ENCODE measurements at regions not wholly inside any gene's neighbourhood (a gene's known extent, or its start where the extent isn't known, plus 50 kb on each side); places are given as distances from the start of the nearest gene placed in this dataset.

DNA sequence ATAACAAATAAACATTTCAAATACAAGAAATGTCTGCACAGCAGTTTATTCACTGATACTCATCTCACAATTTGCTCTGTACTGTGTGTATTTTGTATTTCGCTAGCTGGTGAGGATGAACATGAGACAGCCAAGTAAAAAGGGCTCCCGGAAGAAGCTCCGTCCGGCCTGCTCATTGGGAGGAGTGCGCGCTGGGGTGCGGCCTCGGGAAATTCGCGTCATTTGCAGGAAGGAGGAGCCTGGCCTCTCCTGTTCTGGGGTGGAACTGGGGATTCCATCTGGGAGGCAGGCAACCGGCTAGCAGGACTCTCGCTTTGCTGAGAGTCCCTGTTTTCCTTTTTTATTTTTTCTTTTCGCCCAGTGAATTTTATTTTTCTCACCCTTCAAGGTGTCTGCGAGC is 368.4 kb upstream of the TMEM132C start:
- Histone ChIP-seq H3K36me3 (ENCODE audit: control insufficient read depth, insufficient read depth, low read length) (no peaks in the 10 kb centered on the region), H3K27me3 (replicated peaks; ENCODE audit: control insufficient read depth, insufficient read depth, low read length) (no peaks in the 10 kb centered on the region), H3K4me3 (replicated peaks; ENCODE audit: low read depth, low read length) (no peak overlapping the region)
- TF ChIP-seq, protein P1, sequence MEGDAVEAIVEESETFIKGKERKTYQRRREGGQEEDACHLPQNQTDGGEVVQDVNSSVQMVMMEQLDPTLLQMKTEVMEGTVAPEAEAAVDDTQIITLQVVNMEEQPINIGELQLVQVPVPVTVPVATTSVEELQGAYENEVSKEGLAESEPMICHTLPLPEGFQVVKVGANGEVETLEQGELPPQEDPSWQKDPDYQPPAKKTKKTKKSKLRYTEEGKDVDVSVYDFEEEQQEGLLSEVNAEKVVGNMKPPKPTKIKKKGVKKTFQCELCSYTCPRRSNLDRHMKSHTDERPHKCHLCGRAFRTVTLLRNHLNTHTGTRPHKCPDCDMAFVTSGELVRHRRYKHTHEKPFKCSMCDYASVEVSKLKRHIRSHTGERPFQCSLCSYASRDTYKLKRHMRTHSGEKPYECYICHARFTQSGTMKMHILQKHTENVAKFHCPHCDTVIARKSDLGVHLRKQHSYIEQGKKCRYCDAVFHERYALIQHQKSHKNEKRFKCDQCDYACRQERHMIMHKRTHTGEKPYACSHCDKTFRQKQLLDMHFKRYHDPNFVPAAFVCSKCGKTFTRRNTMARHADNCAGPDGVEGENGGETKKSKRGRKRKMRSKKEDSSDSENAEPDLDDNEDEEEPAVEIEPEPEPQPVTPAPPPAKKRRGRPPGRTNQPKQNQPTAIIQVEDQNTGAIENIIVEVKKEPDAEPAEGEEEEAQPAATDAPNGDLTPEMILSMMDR (IDR thresholded peaks at IDR 0.05; ENCODE audit: insufficient read depth, low read length, poor library complexity, severe bottlenecking): no peak
- DNase-seq (ENCODE audit: extremely low read depth, insufficient read length): no peak

DNA sequence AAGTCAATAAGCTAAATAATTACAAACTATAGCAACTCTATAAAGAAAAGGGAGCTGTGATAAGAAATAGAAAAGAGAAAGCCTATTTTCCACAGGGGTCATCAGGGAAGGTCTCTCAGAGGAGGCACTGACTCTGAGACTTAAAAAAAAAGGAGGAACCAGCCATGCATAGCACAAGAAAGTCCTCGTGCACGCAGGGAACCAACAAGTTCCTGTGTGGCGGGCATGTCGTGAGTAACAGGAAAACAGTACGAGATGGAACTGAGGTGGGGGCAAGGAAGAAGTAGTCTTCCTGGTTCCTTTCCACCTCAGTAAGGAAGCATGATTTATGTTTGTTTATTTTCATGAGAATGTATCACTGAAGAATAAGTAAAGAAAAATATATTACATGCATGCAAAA is 367.0 kb upstream of the TMEM132C start:
- TF ChIP-seq, protein P1 (IDR thresholded peaks at IDR 0.05; ENCODE audit: insufficient read depth, low read length, poor library complexity, severe bottlenecking): no peak
- H3K36me3 ChIP-seq (ENCODE audit: control insufficient read depth, insufficient read depth, low read length): no peaks in the 10 kb centered on the region
- no peak for DNase-seq (ENCODE audit: extremely low read depth, insufficient read length)
- H3K27me3 ChIP-seq (replicated peaks; ENCODE audit: control insufficient read depth, insufficient read depth, low read length): no peaks in the 10 kb centered on the region
- no peak overlapping the region for H3K4me3 ChIP-seq (replicated peaks; ENCODE audit: low read depth, low read length)

DNA sequence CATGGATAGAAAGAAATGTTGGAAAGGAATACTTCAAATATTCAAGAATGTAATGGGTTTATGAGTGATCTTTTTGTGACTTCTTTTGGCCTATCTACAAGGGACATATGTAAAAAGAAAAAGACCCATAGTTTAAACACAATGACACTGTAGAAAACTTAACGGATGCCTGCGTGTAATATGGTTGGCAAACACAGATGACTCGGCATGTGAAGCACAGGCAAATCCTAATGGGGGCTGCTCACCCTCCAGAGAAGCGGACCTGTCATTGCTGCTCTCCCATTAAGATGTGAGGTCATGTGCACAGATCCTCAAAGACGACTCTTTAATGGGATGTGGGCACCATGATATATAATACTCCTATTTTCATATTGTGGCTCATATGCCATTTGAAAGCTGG is 366.6 kb upstream of the TMEM132C start:
- H3K4me3 ChIP-seq (replicated peaks; ENCODE audit: low read depth, low read length): no peak overlapping the region
- DNase-seq (ENCODE audit: extremely low read depth, insufficient read length): no peak
- H3K27me3 ChIP-seq (replicated peaks; ENCODE audit: control insufficient read depth, insufficient read depth, low read length): no peaks in the 10 kb centered on the region
- no peaks in the 10 kb centered on the region for H3K36me3 ChIP-seq (ENCODE audit: control insufficient read depth, insufficient read depth, low read length)
- TF ChIP-seq, protein P1 (IDR thresholded peaks at IDR 0.05; ENCODE audit: insufficient read depth, low read length, poor library complexity, severe bottlenecking): no peak

DNA sequence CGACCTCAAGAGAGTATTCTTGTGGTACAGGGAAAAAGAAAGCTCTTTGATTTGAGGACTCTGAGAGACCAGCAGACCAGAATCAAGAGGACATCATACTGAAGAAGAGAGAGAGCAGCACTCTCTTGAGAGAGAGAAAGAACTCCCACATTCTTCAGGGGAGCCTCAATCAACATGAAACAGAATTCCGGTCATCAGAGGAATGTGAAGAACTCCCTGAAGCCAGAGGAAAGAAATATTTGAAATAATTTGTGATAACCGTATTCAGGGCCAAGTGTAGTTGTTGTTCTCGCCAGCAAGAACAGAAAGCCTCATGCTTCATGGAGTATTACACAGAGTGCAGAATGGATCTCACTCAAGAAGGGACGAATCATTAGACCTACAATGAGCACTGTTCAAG is 363.8 kb upstream of the TMEM132C start:
- Histone ChIP-seq H3K27me3 (replicated peaks; ENCODE audit: control insufficient read depth, insufficient read depth, low read length) (no peaks in the 10 kb centered on the region), H3K36me3 (ENCODE audit: control insufficient read depth, insufficient read depth, low read length) (no peaks in the 10 kb centered on the region), H3K4me3 (replicated peaks; ENCODE audit: low read depth, low read length) (no peak overlapping the region)
- TF ChIP-seq, protein P1 (IDR thresholded peaks at IDR 0.05; ENCODE audit: insufficient read depth, low read length, poor library complexity, severe bottlenecking): no peak
- no peak for DNase-seq (ENCODE audit: extremely low read depth, insufficient read length)

DNA sequence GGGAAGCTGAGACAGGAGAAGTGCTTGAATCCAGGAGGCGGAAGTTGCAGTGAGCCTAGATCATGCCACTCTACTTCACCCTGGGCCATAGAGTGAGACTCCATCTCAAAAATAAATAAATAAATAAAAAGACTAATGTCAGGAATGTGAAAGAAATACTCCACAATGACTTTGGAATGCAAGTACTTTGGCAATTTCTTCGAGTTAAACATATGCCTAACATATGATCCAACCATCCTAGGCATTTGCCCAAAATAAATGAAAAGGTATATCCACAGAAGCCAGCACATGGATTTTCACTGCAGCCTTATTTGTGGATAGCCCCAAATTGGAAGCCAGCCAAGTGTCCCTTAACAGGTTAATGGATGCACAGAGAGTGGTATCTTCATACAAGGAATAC is 357.9 kb upstream of the TMEM132C start:
- H3K4me3 ChIP-seq (replicated peaks; ENCODE audit: low read depth, low read length): no peak overlapping the region
- DNase-seq (ENCODE audit: extremely low read depth, insufficient read length): no peak
- H3K27me3 ChIP-seq (replicated peaks; ENCODE audit: control insufficient read depth, insufficient read depth, low read length): no peaks in the 10 kb centered on the region
- no peaks in the 10 kb centered on the region for H3K36me3 ChIP-seq (ENCODE audit: control insufficient read depth, insufficient read depth, low read length)
- TF ChIP-seq, protein P1 (IDR thresholded peaks at IDR 0.05; ENCODE audit: insufficient read depth, low read length, poor library complexity, severe bottlenecking): no peak

DNA sequence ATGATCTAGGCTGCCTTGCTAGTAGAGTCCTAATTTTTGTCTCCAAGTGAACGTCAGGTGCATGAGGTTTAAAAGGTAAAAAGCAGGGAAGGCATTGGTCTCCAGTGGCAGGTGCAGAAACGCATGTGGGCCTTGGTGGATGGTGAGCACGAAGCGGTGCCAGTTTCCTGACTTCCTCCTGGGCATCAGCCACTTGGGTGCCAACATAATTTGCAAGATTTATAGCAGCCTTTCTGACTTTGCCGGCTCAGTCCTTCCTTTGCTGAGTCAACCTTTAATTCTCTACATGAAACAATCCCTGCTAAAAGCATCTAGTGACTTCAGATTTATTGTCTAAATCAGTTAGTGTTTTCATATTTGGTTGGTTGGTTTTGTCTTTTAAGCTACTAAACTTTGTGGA is 355.7 kb upstream of the TMEM132C start:
- H3K27me3 ChIP-seq (replicated peaks; ENCODE audit: control insufficient read depth, insufficient read depth, low read length): no peaks in the 10 kb centered on the region
- H3K36me3 ChIP-seq (ENCODE audit: control insufficient read depth, insufficient read depth, low read length): no peaks in the 10 kb centered on the region
- no peak overlapping the region for H3K4me3 ChIP-seq (replicated peaks; ENCODE audit: low read depth, low read length)
- no peak for DNase-seq (ENCODE audit: extremely low read depth, insufficient read length)
- TF ChIP-seq, protein P1 (IDR thresholded peaks at IDR 0.05; ENCODE audit: insufficient read depth, low read length, poor library complexity, severe bottlenecking): no peak

Data from GM06990 (cell line).